ENCODE measurements at regions not wholly inside any gene's neighbourhood (a gene's known extent, or its start where the extent isn't known, plus 50 kb on each side); places are given as distances from the start of the nearest gene placed in this dataset.

DNA sequence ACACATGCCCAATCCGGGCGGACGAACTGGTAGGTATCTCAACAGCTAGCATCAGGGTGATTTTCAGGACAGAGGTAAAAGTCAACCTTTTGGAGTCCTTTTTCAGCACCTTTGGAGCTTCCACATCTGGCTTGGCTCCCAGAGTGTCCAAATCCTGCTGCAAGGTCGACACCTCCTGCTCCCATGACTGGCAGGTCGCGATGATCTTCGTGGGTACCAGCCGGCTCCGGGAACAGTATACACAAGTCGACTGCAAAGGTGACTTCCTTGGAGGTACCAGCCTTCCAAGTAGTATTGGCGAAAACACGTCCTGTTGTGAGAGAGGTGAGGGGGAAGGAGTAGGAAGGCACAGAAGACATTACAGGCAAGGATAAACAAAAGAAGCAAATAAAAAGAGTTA, 672.7 kb downstream of the TMEM121 start:
- TF ChIP-seq, protein P1, sequence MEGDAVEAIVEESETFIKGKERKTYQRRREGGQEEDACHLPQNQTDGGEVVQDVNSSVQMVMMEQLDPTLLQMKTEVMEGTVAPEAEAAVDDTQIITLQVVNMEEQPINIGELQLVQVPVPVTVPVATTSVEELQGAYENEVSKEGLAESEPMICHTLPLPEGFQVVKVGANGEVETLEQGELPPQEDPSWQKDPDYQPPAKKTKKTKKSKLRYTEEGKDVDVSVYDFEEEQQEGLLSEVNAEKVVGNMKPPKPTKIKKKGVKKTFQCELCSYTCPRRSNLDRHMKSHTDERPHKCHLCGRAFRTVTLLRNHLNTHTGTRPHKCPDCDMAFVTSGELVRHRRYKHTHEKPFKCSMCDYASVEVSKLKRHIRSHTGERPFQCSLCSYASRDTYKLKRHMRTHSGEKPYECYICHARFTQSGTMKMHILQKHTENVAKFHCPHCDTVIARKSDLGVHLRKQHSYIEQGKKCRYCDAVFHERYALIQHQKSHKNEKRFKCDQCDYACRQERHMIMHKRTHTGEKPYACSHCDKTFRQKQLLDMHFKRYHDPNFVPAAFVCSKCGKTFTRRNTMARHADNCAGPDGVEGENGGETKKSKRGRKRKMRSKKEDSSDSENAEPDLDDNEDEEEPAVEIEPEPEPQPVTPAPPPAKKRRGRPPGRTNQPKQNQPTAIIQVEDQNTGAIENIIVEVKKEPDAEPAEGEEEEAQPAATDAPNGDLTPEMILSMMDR (IDR thresholded peaks at IDR 0.05) = no peak
- no peak for TF ChIP-seq POLR2A (IDR thresholded peaks at IDR 0.05)
